IMR-90 (cell line): ENCODE measurements at regions not wholly inside any gene's neighbourhood (a gene's known extent, or its start where the extent isn't known, plus 50 kb on each side); places are given as distances from the start of the nearest gene placed in this dataset.

Experiments used
- ATAC-seq: fragments of 200-7000 bp; cut with Tn5 transposase; 2 replicates; pipeline ENCODE4 v1.9.1; 2020; ENCODE audit warnings: low read depth, mild to moderate bottlenecking, moderate library complexity
- BruUV-seq: library from RNA; stranded (reverse); fragments of 400-500 nt; replicated peaks from 2 replicates; lab custom pipeline; 2021; lab: Mats Ljungman, UMichigan
- CTCF ChIA-PET: fragments of 300-600 bp; formaldehyde crosslinking; extraction: SDS; loops from one replicate; lab custom pipeline; 2021; ENCODE audit warnings: antibody characterized with exemption; lab: Yijun Ruan, JAX
- POLR2A ChIA-PET: fragments of 300-600 bp; sonication (Branson Sonifier 250); formaldehyde crosslinking; loops from one replicate; lab custom pipeline; 2022; ENCODE audit warnings: antibody characterized with exemption; ENCODE audit not compliant: unreplicated experiment; lab: Charles Lee
- DNase-seq: peaks from one replicate; pipeline ENCODE4 v3.0.0; 2013
- H2AFZ ChIP-seq: replicated peaks from 2 replicates; pipeline ENCODE3; 2013; ENCODE audit warnings: low read length, mild to moderate bottlenecking; ENCODE audit not compliant: poor library complexity
- H2AK5ac ChIP-seq: 2 replicates; pipeline ENCODE4 v1.6.1; 2013; ENCODE audit warnings: low read depth, low read length, inconsistent platforms
- H2AK9ac ChIP-seq: replicated peaks from 2 replicates; pipeline ENCODE3; 2013; ENCODE audit warnings: mild to moderate bottlenecking, low read depth, low read length, moderate library complexity; ENCODE audit not compliant: poor library complexity
- H2BK120ac ChIP-seq: 2 replicates; pipeline ENCODE4 v1.6.1; 2013; ENCODE audit warnings: low read depth, low read length, inconsistent platforms
- H2BK15ac ChIP-seq: 3 replicates; pipeline ENCODE4 v1.6.1; 2013; ENCODE audit warnings: low read depth, low read length, inconsistent platforms
- H2BK20ac ChIP-seq: 2 replicates; pipeline ENCODE4 v1.6.1; 2013; ENCODE audit warnings: low read depth, mild to moderate bottlenecking, inconsistent platforms, low read length, moderate library complexity
- H2BK5ac ChIP-seq: 2 replicates; pipeline ENCODE4 v1.6.1; 2013; ENCODE audit warnings: mild to moderate bottlenecking, low read depth, low read length, inconsistent platforms; ENCODE audit not compliant: poor library complexity, severe bottlenecking
- H3K14ac ChIP-seq: replicated peaks from 2 replicates; pipeline ENCODE4 v1.6.1; 2013; ENCODE audit warnings: low read depth, low read length, inconsistent platforms
- H3K18ac ChIP-seq: 2 replicates; pipeline ENCODE4 v1.6.1; 2013; ENCODE audit warnings: low read depth, low read length, control low read depth
- H3K23ac ChIP-seq: 2 replicates; pipeline ENCODE4 v1.6.1; 2013; ENCODE audit warnings: low read depth, low read length, inconsistent platforms
- H3K27ac ChIP-seq: 2 replicates; pipeline ENCODE4 v1.5.1; 2013; ENCODE audit warnings: mild to moderate bottlenecking, control low read depth, low read length; ENCODE audit not compliant: insufficient read depth
- H3K27me3 ChIP-seq: 2 replicates; pipeline ENCODE4 v1.6.1; 2013; ENCODE audit warnings: low read length; ENCODE audit not compliant: control insufficient read depth, insufficient read depth
- H3K36me3 ChIP-seq: 2 replicates; pipeline ENCODE4 v1.6.1; 2013; ENCODE audit warnings: low read length, mixed read lengths; ENCODE audit not compliant: control insufficient read depth, insufficient read depth
- H3K4ac ChIP-seq: 2 replicates; pipeline ENCODE4 v1.6.1; 2013; ENCODE audit warnings: low read depth, low read length, inconsistent platforms
- H3K4me1 ChIP-seq: 2 replicates; pipeline ENCODE4 v1.6.1; 2013; ENCODE audit warnings: low read length, mixed read lengths; ENCODE audit not compliant: control insufficient read depth, insufficient read depth
- H3K4me2 ChIP-seq: 2 replicates; pipeline ENCODE4 v1.6.1; 2013; ENCODE audit warnings: low read depth, mild to moderate bottlenecking, control low read depth, low read length, moderate library complexity
- H3K4me3 ChIP-seq: 2 replicates; pipeline ENCODE4 v1.5.1; 2013; ENCODE audit warnings: low read depth, mild to moderate bottlenecking, control low read depth, low read length, moderate library complexity; ENCODE audit not compliant: insufficient read depth
- H3K56ac ChIP-seq: 2 replicates; pipeline ENCODE4 v1.6.1; 2013; ENCODE audit warnings: low read length, inconsistent platforms; ENCODE audit not compliant: insufficient read depth; ENCODE audit errors: extremely low read depth
- H3K79me1 ChIP-seq, 2 experiments: 2 replicates each; pipeline ENCODE4 v1.6.1; 2013; ENCODE audit warnings: low read length in 2 of 2, inconsistent platforms in 1 of 2, low read depth in 1 of 2
- H3K9ac ChIP-seq: 2 replicates; pipeline ENCODE4 v1.6.1; 2013; ENCODE audit warnings: low read depth, low read length, control low read depth
- H3K9me1 ChIP-seq: 2 replicates; pipeline ENCODE4 v1.6.1; 2013; ENCODE audit warnings: low read length, inconsistent platforms; ENCODE audit not compliant: insufficient read depth
- H3K9me3 ChIP-seq: 2 replicates; pipeline ENCODE4 v1.6.1; 2013; ENCODE audit warnings: low read length; ENCODE audit not compliant: control insufficient read depth, insufficient read depth
- H4K20me1 ChIP-seq: 2 replicates; pipeline ENCODE4 v1.6.1; 2013; ENCODE audit warnings: low read length, inconsistent platforms; ENCODE audit not compliant: insufficient read depth
- H4K5ac ChIP-seq: 2 replicates; pipeline ENCODE4 v1.6.1; 2013; ENCODE audit warnings: mild to moderate bottlenecking, low read depth, low read length, control low read depth
- H4K8ac ChIP-seq, 2 experiments: 2 replicates each; pipeline ENCODE4 v1.6.1; 2013; ENCODE audit warnings: low read depth in 2 of 2, low read length in 2 of 2, control low read depth in 1 of 2, inconsistent platforms in 1 of 2
- H4K91ac ChIP-seq: 2 replicates; pipeline ENCODE4 v1.6.1; 2013; ENCODE audit warnings: low read depth, low read length, inconsistent platforms; ENCODE audit not compliant: insufficient read depth
- BHLHE40 ChIP-seq: fragments of 150-350 bp; IDR thresholded peaks from 2 replicates; pipeline ENCODE4 v1.6.1; 2016; ENCODE audit warnings: mild to moderate bottlenecking, low read depth, low read length
- CEBPB ChIP-seq: IDR thresholded peaks from 2 replicates; pipeline ENCODE4 v1.6.1; 2012; ENCODE audit warnings: low read depth, low read length, improper control_type of control experiment
- CHD1 ChIP-seq: IDR thresholded peaks from 2 replicates; pipeline ENCODE4 v1.6.1; 2012; ENCODE audit warnings: low read depth, low read length, improper control_type of control experiment
- CTCF ChIP-seq: conservative IDR thresholded peaks from 2 replicates; pipeline ENCODE4 v1.5.1; 2012; ENCODE audit warnings: mild to moderate bottlenecking, low read depth, low read length, improper control_type of control experiment
- ELK1 ChIP-seq: fragments of 150-350 bp; IDR thresholded peaks from 2 replicates; pipeline ENCODE4 v1.6.1; 2016; ENCODE audit warnings: low read depth, mild to moderate bottlenecking, low read length, moderate library complexity, borderline replicate concordance
- FOS ChIP-seq: fragments of 150-350 bp; IDR thresholded peaks from 2 replicates; pipeline ENCODE4 v1.6.1; 2016; ENCODE audit warnings: low read depth, low read length
- MAFK ChIP-seq: IDR thresholded peaks from 2 replicates; pipeline ENCODE4 v1.6.1; 2012; ENCODE audit warnings: low read depth, low read length, improper control_type of control experiment
- MAZ ChIP-seq: IDR thresholded peaks from 2 replicates; pipeline ENCODE4 v1.6.1; 2012; ENCODE audit warnings: low read depth, mild to moderate bottlenecking, low read length, improper control_type of control experiment, moderate library complexity, borderline replicate concordance
- MXI1 ChIP-seq: IDR thresholded peaks from 2 replicates; pipeline ENCODE4 v1.6.1; 2012; ENCODE audit warnings: low read depth, mild to moderate bottlenecking, low read length, moderate library complexity, borderline replicate concordance
- NFE2L2 ChIP-seq: fragments of 150-350 bp; IDR thresholded peaks from 2 replicates; pipeline ENCODE4 v1.6.1; 2016; ENCODE audit warnings: low read depth, mild to moderate bottlenecking, low read length
- POLR2A ChIP-seq: IDR thresholded peaks from 2 replicates; pipeline ENCODE4 v1.6.1; 2012; ENCODE audit warnings: mild to moderate bottlenecking, low read depth, low read length
- RAD21 ChIP-seq: IDR thresholded peaks from 2 replicates; pipeline ENCODE4 v1.6.1; 2012; ENCODE audit warnings: low read length, improper control_type of control experiment
- RCOR1 ChIP-seq: IDR thresholded peaks from 2 replicates; pipeline ENCODE4 v1.6.1; 2012; ENCODE audit warnings: mild to moderate bottlenecking, low read length, improper control_type of control experiment; ENCODE audit not compliant: insufficient replicate concordance
- RFX5 ChIP-seq: IDR thresholded peaks from 2 replicates; pipeline ENCODE4 v1.8.0; 2012; ENCODE audit warnings: low read depth, mild to moderate bottlenecking, low read length, moderate library complexity
- SMC3 ChIP-seq: fragments of 150-350 bp; IDR thresholded peaks from 2 replicates; pipeline ENCODE4 v1.6.1; 2016; ENCODE audit warnings: low read depth, mild to moderate bottlenecking, antibody characterized with exemption, low read length, moderate library complexity
- USF2 ChIP-seq: fragments of 150-350 bp; IDR thresholded peaks from 2 replicates; pipeline ENCODE4 v1.6.1; 2017; ENCODE audit warnings: mild to moderate bottlenecking, antibody characterized with exemption, low read length, low read depth
- WGBS, 2 experiments: methylation state at CpG; one replicate each; pipeline versions ENCODE4 v1.1.5 to v1.1.7; 2013; ENCODE audit warnings: missing lambda C conversion rate in 2 of 2; ENCODE audit not compliant: insufficient read length in 1 of 2; ENCODE audit errors: extremely low coverage in 2 of 2; 5-methylcytosine and 5-hydroxymethylcytosine counted together
- dilution Hi-C: fragments of 300-500 bp; cut with HindIII; formaldehyde crosslinking; loops from one replicate; pipeline ENCODE4 v1.14.3; 2018; ENCODE audit warnings: low sequenced_read_pairs; ENCODE audit not compliant: unreplicated experiment
- in situ Hi-C: fragments of 300-500 bp; cut with MboI; formaldehyde crosslinking; loops from 3 replicates; pipeline ENCODE4 v1.14.3; 2019; ENCODE audit warnings: low sequenced_read_pairs, inconsistent platforms, mixed read lengths
- intact Hi-C: fragments of 100-400 bp; cut with micrococcal nuclease; formaldehyde crosslinking; loops from 2 replicates; pipeline ENCODE4 v1.10.0; 2022

GRCh38 chr1:209302779-209303568 is 280.5 kb upstream of the CAMK1G start:
- H3K36me3 ChIP-seq = no peaks in the 10 kb centered on the region
- no peak overlapping the region for H3K23ac ChIP-seq
- no peak overlapping the region for H3K27ac ChIP-seq
- H4K5ac ChIP-seq = no peak overlapping the region
- intact Hi-C loops = no loop called here
- H3K4me2 ChIP-seq = no peak overlapping the region
- H2AFZ ChIP-seq = no peak overlapping the region
- H3K14ac ChIP-seq = no peak overlapping the region
- H3K4ac ChIP-seq = no peak overlapping the region
- no peak overlapping the region for H3K18ac ChIP-seq
- ChIA-PET CTCF (no interaction called here), POLR2A (no interaction called here)
- no peak overlapping the region for H2AK5ac ChIP-seq
- no peaks in the 10 kb centered on the region for H3K9me1 ChIP-seq
- no peaks in the 10 kb centered on the region for H3K79me1 ChIP-seq
- WGBS, 2 experiments = no CpG with 5 or more reads among the region's 7 CpGs
- dilution Hi-C loops = no loop called here
- no peak overlapping the region for H2BK20ac ChIP-seq
- H3K56ac ChIP-seq = no peak overlapping the region
- no peak overlapping the region for H2AK9ac ChIP-seq
- H3K4me1 ChIP-seq = no peaks in the 10 kb centered on the region
- H2BK15ac ChIP-seq = no peak overlapping the region
- H2BK120ac ChIP-seq = no peak overlapping the region
- no peak overlapping the region for H3K4me3 ChIP-seq
- DNase-seq (no peak), ATAC-seq (no peak)
- H2BK5ac ChIP-seq = no peak overlapping the region
- H4K20me1 ChIP-seq = no peaks in the 10 kb centered on the region
- peaks cover 1% of the 10 kb centered on the region; the same call in 1 of the 2 replicates for H3K27me3 ChIP-seq
- H4K91ac ChIP-seq = no peak overlapping the region
- no peaks in the 10 kb centered on the region for H3K9me3 ChIP-seq
- TF ChIP-seq RFX5 (no peak), RAD21 (no peak), CHD1 (no peak), BHLHE40 (no peak), RCOR1 (no peak), CEBPB (no peak), USF2 (no peak), ELK1 (no peak), NFE2L2 (no peak), POLR2A (no peak), MXI1 (no peak), CTCF (no peak), MAFK (no peak), FOS (no peak), MAZ (no peak), SMC3 (no peak)
- no peak overlapping the region for H4K8ac ChIP-seq
- BruUV-seq = no TSS peak
- no peak overlapping the region for H3K9ac ChIP-seq
- in situ Hi-C loops = no loop called here
